Tibial artery (tissue), 4 donors: ENCODE measurements at regions not wholly inside any gene's neighbourhood (a gene's known extent, or its start where the extent isn't known, plus 50 kb on each side); places are given as distances from the start of the nearest gene placed in this dataset.

Source experiments
- DNase-seq, 2 donors: peaks; one replicate each; pipeline ENCODE4 v3.0.0-alpha.2; 2019
- H3K27ac ChIP-seq, 2 donors: fragments of 200-600 bp; sonication (generic) in 1 of 2; 1 replicate in 1 of 2; 2 replicates in 1 of 2; pipeline ENCODE4 v1.5.1; 2018 to 2019; ENCODE audit warnings: mild to moderate bottlenecking in 1 of 2
- H3K27me3 ChIP-seq, 2 donors: fragments of 200-600 bp; sonication (generic) in 1 of 2; one replicate each; pipeline versions ENCODE4 v1.5.1 to v1.6.0; 2016 to 2019
- H3K36me3 ChIP-seq, 3 donors: fragments of 200-600 bp; sonication (generic) in 2 of 3; one replicate each; pipeline ENCODE4 v1.5.1; 2016 to 2019; ENCODE audit warnings: mild to moderate bottlenecking in 2 of 3
- H3K4me1 ChIP-seq, 4 donors: fragments of 200-600 bp; sonication (generic) in 2 of 4; 1 replicate in 3 of 4; 2 replicates in 1 of 4; pipeline ENCODE4 v1.5.1; 2016 to 2019
- H3K4me3 ChIP-seq, 2 donors: fragments of 200-600 bp; sonication (generic) in 1 of 2; 1 replicate in 1 of 2; 2 replicates in 1 of 2; pipeline ENCODE4 v1.5.1; 2018 to 2019; ENCODE audit warnings: mild to moderate bottlenecking in 2 of 2
- H3K9me3 ChIP-seq, 3 donors: fragments of 200-600 bp; sonication (generic) in 1 of 3; one replicate each; pipeline ENCODE4 v1.5.1; 2016 to 2019
- CTCF ChIP-seq, 2 experiments: fragments of 200-600 bp in 1 of 2; fragments of 450-650 bp in 1 of 2; IDR thresholded peaks; one replicate each; pipeline ENCODE4 v1.5.1; 2017 to 2019; ENCODE audit warnings: antibody characterized with exemption in 2 of 2, mild to moderate bottlenecking in 1 of 2, moderate library complexity in 1 of 2
- intact Hi-C: fragments of 100-400 bp; cut with DNase I; formaldehyde crosslinking; loops from one replicate; pipeline ENCODE4 v1.15.0; 2023; ENCODE audit warnings: low total_unique reads

GRCh38 chr15:81853150-81853748 lies 192.6 kb downstream of the MEX3B start:
- no peak overlapping the region for H3K27ac ChIP-seq
- intact Hi-C loops, result no loop called here

GRCh38 chr15:81852411-81853149 lies 193.2 kb downstream of the MEX3B start:
- Histone ChIP-seq H3K36me3 (no peaks in the 10 kb centered on the region), H3K27ac (no peak overlapping the region), H3K4me1 (peaks cover 0 to 9% (median 2%) of the 10 kb centered on the region in 4 donors), H3K9me3 (no peaks in the 10 kb centered on the region), H3K27me3 (no peaks in the 10 kb centered on the region), H3K4me3 (no peak overlapping the region)
- DNase-seq, result no peak
- intact Hi-C loops, result no loop called here
- TF ChIP-seq CTCF (IDR thresholded peaks at IDR 0.05), result no peak

More at GRCh38 chr15:81853150-81853748, 192.6 kb downstream of the MEX3B start:
- H3K9me3 ChIP-seq, result no peaks in the 10 kb centered on the region
- H3K27me3 ChIP-seq, result no peaks in the 10 kb centered on the region
- peaks cover 0 to 9% (median 2%) of the 10 kb centered on the region in 4 donors for H3K4me1 ChIP-seq
- H3K4me3 ChIP-seq, result no peak overlapping the region
- no peaks in the 10 kb centered on the region for H3K36me3 ChIP-seq
- no peak for TF ChIP-seq CTCF (IDR thresholded peaks at IDR 0.05)
- no peak for DNase-seq

- intact Hi-C loops, result no loop called here
- Histone ChIP-seq H3K27ac (no peak overlapping the region), H3K27me3 (no peaks in the 10 kb centered on the region), H3K4me3 (no peak overlapping the region), H3K4me1 (peaks cover 0 to 9% (median 2%) of the 10 kb centered on the region in 4 donors), H3K36me3 (no peaks in the 10 kb centered on the region), H3K9me3 (no peaks in the 10 kb centered on the region)
- no peak for TF ChIP-seq CTCF (IDR thresholded peaks at IDR 0.05)
- no peak for DNase-seq
Measured at GRCh38 chr15:81851757-81852156, 194.1 kb downstream of the MEX3B start.

GRCh38 chr15:81851325-81851724 lies 194.5 kb downstream of the MEX3B start:
- H3K27ac ChIP-seq, result no peak overlapping the region
- intact Hi-C loops, result no loop called here
- no peak for TF ChIP-seq CTCF (IDR thresholded peaks at IDR 0.05)
- no peak overlapping the region for H3K4me3 ChIP-seq
- H3K9me3 ChIP-seq, result no peaks in the 10 kb centered on the region
- peaks cover 0 to 9% (median 2%) of the 10 kb centered on the region in 4 donors for H3K4me1 ChIP-seq
- H3K27me3 ChIP-seq, result no peaks in the 10 kb centered on the region
- no peaks in the 10 kb centered on the region for H3K36me3 ChIP-seq
- no peak for DNase-seq

GRCh38 chr15:81849289-81849688 lies 196.5 kb downstream of the MEX3B start:
- intact Hi-C loops, result no loop called here
- TF ChIP-seq CTCF (IDR thresholded peaks at IDR 0.05), result no peak
- Histone ChIP-seq H3K4me1 (peaks cover 0 to 9% (median 2%) of the 10 kb centered on the region in 4 donors), H3K36me3 (no peaks in the 10 kb centered on the region), H3K27ac (no peak overlapping the region), H3K9me3 (no peaks in the 10 kb centered on the region), H3K4me3 (no peak overlapping the region), H3K27me3 (no peaks in the 10 kb centered on the region)
- DNase-seq, result no peak
